GM12875 (cell line): ENCODE measurements at regions not wholly inside any gene's neighbourhood (a gene's known extent, or its start where the extent isn't known, plus 50 kb on each side); places are given as distances from the start of the nearest gene placed in this dataset.
"Not testable (repeated sequence)": the region's sequence is repeated elsewhere in the genome, so short reads cannot be mapped to it uniquely, and the experiment has no call there.

Experiments used
- H3K4me3 ChIP-seq: one replicate; pipeline ENCODE4 v1.5.1; 2011; ENCODE audit warnings: low read depth, low read length, control low read depth
- CTCF ChIP-seq: IDR thresholded peaks from 2 replicates; pipeline ENCODE4 v1.5.1; 2011; ENCODE audit warnings: low read depth, mild to moderate bottlenecking, control low read depth, inconsistent platforms, low read length, moderate library complexity, borderline replicate concordance; ENCODE audit not compliant: insufficient read depth

GRCh38 chr2:216985658-216986141, 125.8 kb upstream of the TNP1 start:
- TF ChIP-seq CTCF, result no peak

GRCh38 chr2:216984937-216985336, 125.1 kb upstream of the TNP1 start:
- TF ChIP-seq CTCF, result no peak
- no peak overlapping the region for H3K4me3 ChIP-seq

More at GRCh38 chr2:216985658-216986141, 125.8 kb upstream of the TNP1 start:
- no peak overlapping the region for H3K4me3 ChIP-seq

GRCh38 chr2:216981951-216982350, 122.1 kb upstream of the TNP1 start:
- not testable (repeated sequence) for H3K4me3 ChIP-seq

- H3K4me3 ChIP-seq, result not testable (repeated sequence)
These were observed 120.6 kb upstream of the TNP1 start for GRCh38 chr2:216980510-216980909.

GRCh38 chr2:216974321-216975302, 114.7 kb upstream of the TNP1 start:
- no peak overlapping the region for H3K4me3 ChIP-seq
- no peak for TF ChIP-seq CTCF

- H3K4me3 ChIP-seq, result no peak overlapping the region
- no peak for TF ChIP-seq CTCF
These were observed 111.7 kb upstream of the TNP1 start for GRCh38 chr2:216971593-216971992.

GRCh38 chr2:216970359-216970915, 110.6 kb upstream of the TNP1 start:
- H3K4me3 ChIP-seq, result no peak overlapping the region
- TF ChIP-seq CTCF, result no peak

GRCh38 chr2:216967889-216968288, 108.0 kb upstream of the TNP1 start:
- TF ChIP-seq CTCF, result no peak
- no peak overlapping the region for H3K4me3 ChIP-seq
